DMS 273 (cell line): ENCODE measurements at regions not wholly inside any gene's neighbourhood (a gene's known extent, or its start where the extent isn't known, plus 50 kb on each side); places are given as distances from the start of the nearest gene placed in this dataset.

Experiments
- DNase-seq: peaks from one replicate; lab custom pipeline; 2025; ENCODE audit not compliant: unreplicated experiment; lab: John Stamatoyannopoulos, UW

DNA sequence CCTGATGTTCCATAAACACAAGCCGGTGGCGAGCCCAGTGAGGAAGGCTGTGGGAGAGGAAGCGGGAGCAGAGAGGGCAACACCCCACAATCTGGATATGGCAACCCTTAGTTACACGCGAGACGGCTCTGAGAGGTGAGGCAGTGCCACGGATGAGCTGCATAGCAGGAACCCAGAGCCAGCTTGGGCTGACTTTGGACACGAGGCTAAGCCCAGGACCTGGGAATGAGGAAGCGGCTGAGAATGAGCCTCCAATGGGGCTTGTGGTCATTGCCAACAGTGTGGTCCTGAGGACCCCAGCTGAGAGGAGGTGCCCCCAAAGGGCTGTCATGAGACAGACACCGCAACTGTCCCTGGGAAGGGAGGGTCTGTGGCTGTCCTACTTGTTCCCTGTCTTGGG is 160.0 kb upstream of the SMIM23 start:
- no peak for DNase-seq

GRCh38 chr5:171627936-171628632 is 157.5 kb upstream of the SMIM23 start:
- no peak for DNase-seq

DNA sequence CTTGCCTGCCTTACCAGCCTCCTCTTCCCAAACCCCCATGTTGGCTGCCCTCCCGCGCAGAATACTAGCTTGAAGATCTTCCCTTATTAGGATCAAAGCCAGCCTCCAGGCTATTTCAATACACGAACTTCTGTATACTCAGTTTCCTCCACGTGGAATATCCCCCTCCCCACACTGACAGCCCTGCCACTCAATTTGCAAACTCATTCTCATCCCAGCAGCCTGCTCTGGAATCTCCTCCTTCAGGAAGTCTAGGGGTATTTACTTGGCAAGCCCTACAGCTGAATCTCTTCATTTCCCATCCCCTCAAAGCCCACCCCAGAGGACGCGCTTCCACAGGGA is 157.0 kb upstream of the SMIM23 start:
- no peak for DNase-seq

GRCh38 chr5:171629221-171629620 is 156.4 kb upstream of the SMIM23 start:
- DNase-seq: no peak

- DNase-seq: peak; percentile 90
Measured at GRCh38 chr5:171629628-171630349, 155.8 kb upstream of the SMIM23 start.

- DNase-seq: no peak
Measured at GRCh38 chr5:171630350-171631065, 155.1 kb upstream of the SMIM23 start.

GRCh38 chr5:171632616-171633015 is 153.0 kb upstream of the SMIM23 start:
- DNase-seq: no peak

DNA sequence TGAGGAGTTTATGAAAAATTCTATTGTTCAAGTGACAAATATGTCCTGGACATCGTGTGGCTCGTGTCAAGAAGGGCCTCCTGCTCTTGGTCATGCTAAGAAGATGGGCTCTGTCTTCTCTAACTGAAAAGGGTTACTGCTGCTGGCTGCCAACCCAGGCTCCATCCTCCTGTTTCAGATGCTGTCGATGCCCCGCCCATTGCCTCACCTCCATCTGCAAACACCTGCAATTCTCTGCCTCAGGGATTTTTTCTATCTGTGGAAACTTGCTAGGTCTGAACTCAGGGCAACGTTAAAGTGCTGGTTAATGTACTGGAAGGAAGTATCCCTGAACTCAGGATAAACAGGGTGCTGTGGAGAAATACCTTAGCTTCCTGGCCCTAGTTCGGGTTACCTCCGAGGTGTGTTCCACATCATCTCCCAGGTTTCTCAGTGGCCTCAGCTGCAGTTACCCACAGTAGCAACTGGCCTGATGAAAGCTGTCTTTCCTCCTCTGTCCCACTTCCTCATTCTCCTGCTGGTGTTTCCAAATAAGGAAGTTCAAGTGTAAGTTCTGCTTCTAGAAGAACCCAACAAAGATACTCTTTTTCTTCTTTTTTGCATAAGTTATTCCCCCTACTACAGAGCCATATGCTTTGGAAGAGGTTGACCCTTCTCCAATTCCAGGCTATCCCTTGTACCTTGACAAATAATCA is 151.7 kb upstream of the SMIM23 start:
- no peak for DNase-seq

GRCh38 chr5:171634511-171634910 is 151.1 kb upstream of the SMIM23 start:
- DNase-seq: no peak

DNA sequence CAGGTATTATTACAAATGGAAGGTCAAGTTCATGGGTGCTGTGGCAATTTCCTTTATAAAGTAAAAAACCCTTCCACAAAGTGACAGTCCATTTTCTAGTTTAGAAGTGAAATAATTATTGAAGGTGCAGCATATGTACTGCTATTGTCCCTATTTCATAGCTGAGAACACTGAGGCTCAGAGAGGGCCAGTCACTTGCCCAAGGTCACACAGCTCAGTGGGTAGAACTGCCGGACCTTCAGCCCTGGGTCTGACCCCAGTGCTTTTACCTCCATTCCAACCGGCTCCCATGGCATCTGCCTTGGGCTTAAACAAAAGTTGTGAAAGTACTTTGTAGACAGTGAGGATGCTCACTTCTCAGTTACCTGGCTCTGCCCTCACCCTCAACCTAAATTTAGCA is 150.6 kb upstream of the SMIM23 start:
- DNase-seq: no peak

- DNase-seq: no peak
Measured at GRCh38 chr5:171635561-171636245, 149.9 kb upstream of the SMIM23 start.

DNA sequence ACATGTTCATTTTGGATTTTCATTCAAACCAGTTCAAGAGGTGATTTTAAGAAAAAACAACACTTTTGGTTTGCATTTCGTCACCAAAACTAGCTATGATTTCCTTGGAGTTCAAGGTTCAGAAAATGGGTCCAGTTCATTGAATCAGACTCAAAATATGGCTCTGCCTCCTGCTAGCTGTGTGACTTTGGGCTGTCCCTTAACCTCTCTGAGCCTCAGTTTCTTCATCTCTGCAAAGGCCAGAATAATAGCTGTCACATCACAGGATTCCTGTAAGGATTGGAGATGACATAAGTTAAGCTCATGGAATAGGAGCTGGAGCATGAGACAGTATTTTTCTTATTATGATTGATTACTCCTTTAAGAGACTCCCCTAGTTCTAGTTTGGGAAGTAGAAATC is 147.8 kb upstream of the SMIM23 start:
- DNase-seq: no peak

DNA sequence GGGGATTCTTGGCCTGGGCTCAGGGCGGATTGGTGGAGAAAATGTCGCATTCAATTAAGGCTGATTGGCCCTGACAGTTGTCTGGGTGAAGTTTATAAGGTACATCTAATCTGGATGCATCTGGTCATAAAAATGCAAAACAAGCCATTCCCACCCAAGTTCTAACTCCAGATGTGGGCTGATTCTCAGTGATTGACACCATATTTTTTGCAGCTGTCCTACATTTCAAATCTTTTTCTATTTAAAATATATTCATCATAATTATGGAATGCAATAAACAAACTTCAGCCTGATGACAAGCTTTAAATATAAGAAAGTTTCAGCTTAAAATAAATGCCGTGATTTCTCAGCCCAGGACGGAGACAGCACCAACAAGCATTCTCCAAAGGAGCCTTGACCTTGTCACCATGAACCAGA is 146.4 kb upstream of the SMIM23 start:
- no peak for DNase-seq

DNA sequence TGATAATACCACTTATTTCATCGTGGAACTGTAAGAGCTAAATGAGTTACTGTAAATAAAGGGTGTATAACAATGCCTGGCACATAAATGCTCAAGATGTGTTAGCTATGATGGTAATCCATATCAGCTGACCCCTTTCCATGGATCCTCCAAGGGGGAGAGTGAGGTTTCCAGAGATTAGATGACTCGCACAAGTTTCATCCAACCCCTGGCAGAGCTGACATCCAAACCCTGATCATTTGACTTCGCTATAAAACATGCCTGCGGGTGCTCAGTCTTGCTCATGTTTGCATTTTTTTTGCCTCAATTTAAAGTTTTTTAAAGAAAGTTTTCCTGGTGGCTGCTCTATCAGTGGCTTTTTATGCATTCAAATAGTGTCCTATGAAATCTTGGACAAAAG is 145.7 kb upstream of the SMIM23 start:
- DNase-seq: no peak

GRCh38 chr5:171640480-171640879 is 145.1 kb upstream of the SMIM23 start:
- DNase-seq: no peak

GRCh38 chr5:171641891-171642290 is 143.7 kb upstream of the SMIM23 start:
- DNase-seq: no peak

DNA sequence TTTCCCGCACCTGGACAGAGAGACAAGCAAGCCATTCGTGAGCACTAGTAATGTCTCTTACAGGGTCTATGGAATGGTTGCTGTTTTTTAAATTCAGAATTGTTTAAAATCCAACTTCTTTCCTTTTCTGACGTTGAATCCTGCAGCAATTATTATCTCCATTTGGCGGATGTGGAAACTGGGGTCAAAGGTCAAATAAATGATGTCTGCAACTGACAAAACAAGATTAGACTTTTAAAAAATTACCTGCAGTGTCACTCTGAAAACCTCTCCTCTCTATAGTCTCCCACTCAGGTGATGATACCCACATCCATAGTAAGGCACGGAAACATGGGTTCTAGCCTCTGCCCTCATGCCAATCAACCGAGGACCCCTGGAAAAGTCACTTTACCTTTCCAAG is 142.7 kb upstream of the SMIM23 start:
- no peak for DNase-seq

GRCh38 chr5:171644536-171644935 is 141.1 kb upstream of the SMIM23 start:
- DNase-seq: peak; percentile 57

- peak; percentile 73 for DNase-seq
Measured at GRCh38 chr5:171646102-171647042, 139.2 kb upstream of the SMIM23 start.
